Kidney (tissue), 13 donors: ENCODE measurements at regions not wholly inside any gene's neighbourhood (a gene's known extent, or its start where the extent isn't known, plus 50 kb on each side); places are given as distances from the start of the nearest gene placed in this dataset.
A peak's percentile ranks its signal among the peaks of the same experiment; 100 is the strongest.

Source experiments
- DNase-seq, 5 donors: peaks; one replicate each; pipeline ENCODE4 v3.0.0-alpha.2; 2013 to 2020
- FAIRE-seq: peaks from 2 replicates; lab custom pipeline; 2012; peaks lifted over from hg19 to GRCh38; lab: Jason Lieb, UNC
- H3K27ac ChIP-seq, 2 donors: one replicate each; pipeline ENCODE4 v1.7.0; 2013; ENCODE audit warnings: low read depth in 2 of 2, low read length in 2 of 2, inconsistent platforms in 1 of 2
- H3K27me3 ChIP-seq: one replicate; pipeline ENCODE4 v1.7.1; 2013; ENCODE audit warnings: low read length, inconsistent platforms; ENCODE audit not compliant: control insufficient read depth, insufficient read depth
- H3K36me3 ChIP-seq, 3 donors: one replicate each; pipeline versions ENCODE4 v1.7.0 to v1.7.1; 2013; ENCODE audit warnings: low read length in 3 of 3, control low read depth in 1 of 3, inconsistent platforms in 1 of 3; ENCODE audit not compliant: insufficient read depth in 3 of 3, control insufficient read depth in 2 of 3
- H3K4me1 ChIP-seq, 3 donors: one replicate each; pipeline versions ENCODE4 v1.7.0 to v1.7.1; 2013; ENCODE audit warnings: low read length in 3 of 3, inconsistent platforms in 1 of 3, low read depth in 1 of 3; ENCODE audit not compliant: control insufficient read depth in 2 of 3, insufficient read depth in 2 of 3
- H3K4me3 ChIP-seq, 3 donors: one replicate each; pipeline versions ENCODE4 v1.7.0 to v1.8.1; 2013; ENCODE audit warnings: low read length in 3 of 3, control low read depth in 1 of 3, inconsistent platforms in 1 of 3
- H3K9ac ChIP-seq, 3 donors: one replicate each; pipeline versions ENCODE4 v1.7.0 to v1.7.1; 2013; ENCODE audit warnings: low read length in 3 of 3, control low read depth in 1 of 3, inconsistent platforms in 1 of 3
- H3K9me3 ChIP-seq, 3 donors: one replicate each; pipeline versions ENCODE4 v1.7.0 to v1.7.1; 2013; ENCODE audit warnings: low read length in 3 of 3, control low read depth in 1 of 3, inconsistent platforms in 1 of 3; ENCODE audit not compliant: control insufficient read depth in 2 of 3, insufficient read depth in 1 of 3
- CTCF ChIP-seq: IDR thresholded peaks from 3 replicates; pipeline ENCODE4 v1.5.1; 2012; ENCODE audit warnings: mild to moderate bottlenecking, moderate library complexity, borderline replicate concordance; ENCODE audit not compliant: insufficient read depth; ENCODE audit errors: extremely low read depth
- intact Hi-C: fragments of 100-400 bp; cut with DNase I; formaldehyde crosslinking; loops from one replicate; pipeline ENCODE4 v1.11.1; 2022
- donor health status: control.
- donor health status: control.
- donor health status: control.
- donor health status: control.
- donor health status: control.
- donor health status: DM: yes; HTN: yes; CAD: no.
- donor health status: Normal renal cell carcinoma (clear cell type).

DNA sequence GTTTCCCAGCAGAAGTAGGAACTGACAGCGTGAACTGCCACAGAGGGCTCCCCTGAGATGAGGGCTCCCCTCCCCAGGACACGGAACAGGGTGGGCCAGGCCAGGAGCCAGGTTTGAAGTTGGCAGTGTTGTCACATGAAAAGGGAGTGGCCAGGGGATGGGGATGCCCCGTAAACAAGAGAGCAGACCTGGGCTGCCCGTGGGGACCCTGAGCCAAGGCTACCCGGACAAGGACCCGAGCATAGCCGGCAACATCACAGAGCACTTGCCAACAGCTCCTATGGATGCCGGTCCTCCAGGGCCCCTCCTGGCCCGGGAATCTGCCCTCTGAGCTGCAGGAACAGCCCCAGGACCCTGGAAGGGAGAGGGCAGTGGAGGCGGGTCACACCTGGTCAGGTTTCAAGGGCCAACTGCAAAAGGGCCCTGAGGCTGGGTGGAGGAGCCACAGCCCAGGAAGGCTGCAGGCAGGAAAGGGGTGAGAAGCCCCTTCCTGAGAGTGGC is 102.1 kb downstream of the CPZ start:
- Histone ChIP-seq H3K27ac (no peak overlapping the region), H3K4me1 (no peaks in the 10 kb centered on the region), H3K27me3 (no peaks in the 10 kb centered on the region), H3K4me3 (no peak overlapping the region), H3K36me3 (no peaks in the 10 kb centered on the region), H3K9me3 (peaks cover 0 to 7% (median 0%) of the 10 kb centered on the region in 3 donors), H3K9ac (no peak overlapping the region)
- DNase-seq = peak in 2 of 5 donors; percentile 6 to 25
- FAIRE-seq = no peak
- intact Hi-C loops = no loop called here
- TF ChIP-seq CTCF = no peak

GRCh38 chr4:8694226-8694625 is 101.7 kb downstream of the CPZ start:
- intact Hi-C loops = no loop called here
- Histone ChIP-seq H3K4me3 (no peak overlapping the region), H3K9ac (no peak overlapping the region), H3K27me3 (no peaks in the 10 kb centered on the region), H3K4me1 (no peaks in the 10 kb centered on the region), H3K36me3 (no peaks in the 10 kb centered on the region), H3K27ac (no peak overlapping the region), H3K9me3 (peaks cover 0 to 7% (median 0%) of the 10 kb centered on the region in 3 donors)
- DNase-seq (peak in 1 of 5 donors; percentile 3), FAIRE-seq (no peak)
- TF ChIP-seq CTCF = no peak

GRCh38 chr4:8691151-8691775 is 98.7 kb downstream of the CPZ start:
- Histone ChIP-seq H3K9me3 (no peaks in the 10 kb centered on the region), H3K27me3 (peaks cover 8% of the 10 kb centered on the region), H3K4me3 (no peak overlapping the region), H3K36me3 (no peaks in the 10 kb centered on the region), H3K4me1 (no peaks in the 10 kb centered on the region), H3K27ac (no peak overlapping the region), H3K9ac (no peak overlapping the region)
- peak in 1 of 5 donors; percentile 2 for DNase-seq
- intact Hi-C loops = no loop called here
- FAIRE-seq = no peak
- TF ChIP-seq CTCF = no peak
